SK-N-SH (cell line): ENCODE measurements at regions not wholly inside any gene's neighbourhood (a gene's known extent, or its start where the extent isn't known, plus 50 kb on each side); places are given as distances from the start of the nearest gene placed in this dataset.

Experiments
- CTCF ChIA-PET: fragments of 300-600, 350-600 bp; formaldehyde crosslinking; extraction: SDS; loops from one replicate; lab custom pipeline; 2021; lab: Yijun Ruan, JAX
- POLR2A ChIA-PET: fragments of 350-600 bp; sonication (Branson Sonifier 250); formaldehyde crosslinking; extraction: SDS; loops from one replicate; lab custom pipeline; 2020; ENCODE audit warnings: antibody characterized with exemption, inconsistent platforms; lab: Yijun Ruan, JAX
- DNase-seq: peaks from one replicate; pipeline ENCODE4 v3.0.0; 2012
- H2AFZ ChIP-seq: fragments of 200-600 bp; sonication (generic); 2 replicates; pipeline ENCODE4 v1.8.1; 2016; ENCODE audit warnings: antibody characterized with exemption, mild to moderate bottlenecking, low read depth
- H3F3A ChIP-seq: fragments of 200-600 bp; sonication (generic); replicated peaks from 2 replicates; pipeline ENCODE3; 2016; ENCODE audit warnings: antibody characterized with exemption, mild to moderate bottlenecking; ENCODE audit not compliant: insufficient read depth
- H3K27ac ChIP-seq, 2 experiments: fragments of 200-500 bp in 1 of 2; fragments of 200-600 bp in 1 of 2; sonication (Bioruptor generic) in 1 of 2; sonication (generic), shearing (Covaris generic) in 1 of 2; 2 replicates each; pipeline versions ENCODE4 v1.5.1 to v1.6.1; 2014 to 2016; ENCODE audit warnings: low read depth in 2 of 2, inconsistent platforms in 1 of 2, low read length in 1 of 2, mild to moderate bottlenecking in 1 of 2, mixed read lengths in 1 of 2
- H3K27me3 ChIP-seq: fragments of 200-600 bp; sonication (generic), shearing (Covaris generic); 2 replicates; pipeline ENCODE4 v1.6.1; 2016; ENCODE audit warnings: mixed run types; ENCODE audit not compliant: insufficient read depth
- H3K36me3 ChIP-seq, 2 experiments: fragments of 200-500 bp in 1 of 2; fragments of 200-600 bp in 1 of 2; sonication (Bioruptor generic) in 1 of 2; sonication (generic) in 1 of 2; replicated peaks in 1 of 2; 2 replicates each; pipeline versions ENCODE3 to v1.5.1; 2014 to 2016; ENCODE audit warnings: low read length in 1 of 2, mild to moderate bottlenecking in 1 of 2; ENCODE audit not compliant: insufficient read depth in 2 of 2, control insufficient read depth in 1 of 2
- H3K4me1 ChIP-seq, 2 experiments: fragments of 200-500 bp in 1 of 2; fragments of 200-600 bp in 1 of 2; sonication (Bioruptor generic) in 1 of 2; sonication (generic), shearing (Covaris generic) in 1 of 2; 2 replicates each; pipeline versions ENCODE4 v1.5.1 to v1.6.1; 2014 to 2016; ENCODE audit warnings: low read depth in 1 of 2, low read length in 1 of 2, mixed run types in 1 of 2; ENCODE audit not compliant: insufficient read depth in 2 of 2, control insufficient read depth in 1 of 2
- H3K4me2 ChIP-seq: fragments of 200-600 bp; sonication (generic), shearing (Covaris generic); 2 replicates; pipeline ENCODE4 v1.6.1; 2017; ENCODE audit warnings: mixed run types
- H3K4me3 ChIP-seq, 2 experiments: fragments of 200-500 bp in 1 of 2; fragments of 200-600 bp in 1 of 2; sonication (Bioruptor generic) in 1 of 2; sonication (generic), shearing (Covaris generic) in 1 of 2; 2 replicates each; pipeline versions ENCODE4 v1.5.1 to v1.8.1; 2014 to 2016; ENCODE audit warnings: low read depth in 2 of 2, inconsistent platforms in 1 of 2, low read length in 1 of 2, mild to moderate bottlenecking in 1 of 2, mixed read lengths in 1 of 2, moderate library complexity in 1 of 2
- H3K79me2 ChIP-seq: fragments of 200-600 bp; sonication (generic); 2 replicates; pipeline ENCODE4 v1.8.1; 2017; ENCODE audit warnings: mild to moderate bottlenecking; ENCODE audit not compliant: insufficient read depth
- H3K9ac ChIP-seq: fragments of 200-600 bp; sonication (generic); 2 replicates; pipeline ENCODE4 v1.6.1; 2017; ENCODE audit warnings: mixed run types
- H3K9me2 ChIP-seq: fragments of 200-600 bp; sonication (generic); 2 replicates; pipeline ENCODE4 v1.6.1; 2017; ENCODE audit warnings: mixed run types
- H3K9me3 ChIP-seq: fragments of 200-600 bp; sonication (generic); 2 replicates; pipeline ENCODE4 v1.6.1; 2017; ENCODE audit warnings: mixed run types, mild to moderate bottlenecking, moderate library complexity
- H4K20me1 ChIP-seq: fragments of 200-600 bp; sonication (generic); 2 replicates; pipeline ENCODE4 v1.6.1; 2017; ENCODE audit warnings: mild to moderate bottlenecking, mixed run types; ENCODE audit not compliant: insufficient read depth
- EZH2phosphoT487 ChIP-seq: fragments of 200-600 bp; sonication (generic); IDR thresholded peaks from 2 replicates; pipeline ENCODE4 v1.6.1; 2017; ENCODE audit warnings: low read depth, mixed run types, mild to moderate bottlenecking, antibody characterized with exemption, moderate library complexity, borderline replicate concordance
- FOXM1 ChIP-seq: IDR thresholded peaks from 2 replicates; pipeline ENCODE4 v1.4.0; 2012; ENCODE audit warnings: low read depth, mild to moderate bottlenecking
- GATA2 ChIP-seq: sonication (generic); formaldehyde crosslinking; IDR thresholded peaks from 2 replicates; pipeline ENCODE4 v1.5.0; 2020; ENCODE audit warnings: mild to moderate bottlenecking, missing genetic modification reagents
- MEF2A ChIP-seq: IDR thresholded peaks from 2 replicates; pipeline ENCODE4 v1.4.0; 2012; ENCODE audit warnings: low read depth, borderline replicate concordance
- NRF1 ChIP-seq: IDR thresholded peaks from 2 replicates; pipeline ENCODE4 v1.6.1; 2012; ENCODE audit warnings: low read depth, mild to moderate bottlenecking, low read length
- RCOR1 ChIP-seq: fragments of 150-350 bp; IDR thresholded peaks from 2 replicates; pipeline ENCODE4 v1.6.1; 2017; ENCODE audit warnings: antibody characterized with exemption, low read length
- SIN3A ChIP-seq: IDR thresholded peaks from 2 replicates; pipeline ENCODE4 v1.6.1; 2012; ENCODE audit warnings: low read depth, mild to moderate bottlenecking, low read length, moderate library complexity, borderline replicate concordance
- TAF1 ChIP-seq: IDR thresholded peaks from 2 replicates; pipeline ENCODE4 v1.6.1; 2012; ENCODE audit warnings: low read depth, mild to moderate bottlenecking, low read length, moderate library complexity, borderline replicate concordance
- TCF12 ChIP-seq: IDR thresholded peaks from 2 replicates; pipeline ENCODE4 v1.4.0; 2012
- TEAD4 ChIP-seq: IDR thresholded peaks from 2 replicates; pipeline ENCODE4 v1.4.0; 2012; ENCODE audit warnings: mild to moderate bottlenecking, borderline replicate concordance; ENCODE audit not compliant: insufficient read depth
- YY1 ChIP-seq: IDR thresholded peaks from 2 replicates; pipeline ENCODE4 v1.4.0; 2012; ENCODE audit warnings: low read depth, mild to moderate bottlenecking
- WGBS: methylation state at CpG from one replicate; pipeline ENCODE4 v1.1.6; 2017; ENCODE audit warnings: low lambda C conversion rate; 5-methylcytosine and 5-hydroxymethylcytosine counted together
- TF ChIP-seq, protein P1 (sequence below): IDR thresholded peaks from 2 replicates; pipeline ENCODE4; 2012
- TF ChIP-seq, protein P2 (sequence below): IDR thresholded peaks from 2 replicates; pipeline ENCODE4 v1.4.0; 2012; ENCODE audit warnings: low read depth
- TF ChIP-seq, protein P3 (sequence below): IDR thresholded peaks from 2 replicates; pipeline ENCODE4 v1.4.0; 2012; ENCODE audit warnings: low read depth, borderline replicate concordance
- TF ChIP-seq, protein P4 (sequence below): fragments of 150-350 bp; IDR thresholded peaks from 2 replicates; pipeline ENCODE4 v1.6.1; 2016; ENCODE audit warnings: mild to moderate bottlenecking, low read depth, low read length

DNA sequence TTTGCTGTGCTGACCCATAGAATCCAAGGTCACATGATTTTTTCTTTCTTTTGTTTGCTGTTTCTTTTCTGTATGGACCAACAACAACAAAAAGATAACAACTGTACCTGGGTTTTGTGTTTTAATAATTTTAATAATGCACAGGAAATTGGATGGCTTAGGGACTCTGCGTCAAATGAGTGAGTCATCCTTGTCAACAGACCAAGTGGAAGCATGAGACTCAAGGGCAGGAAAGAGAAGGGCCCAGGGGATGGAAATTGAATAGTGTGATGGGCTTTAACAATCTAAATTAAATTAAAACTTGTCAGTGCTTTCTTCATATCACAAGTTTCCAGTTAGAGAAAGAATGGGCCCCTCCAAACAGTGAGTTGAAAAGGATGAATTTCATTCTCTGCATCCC is 413.0 kb downstream of the PREX1 start (continued):
- TF ChIP-seq RCOR1 = no peak

DNA sequence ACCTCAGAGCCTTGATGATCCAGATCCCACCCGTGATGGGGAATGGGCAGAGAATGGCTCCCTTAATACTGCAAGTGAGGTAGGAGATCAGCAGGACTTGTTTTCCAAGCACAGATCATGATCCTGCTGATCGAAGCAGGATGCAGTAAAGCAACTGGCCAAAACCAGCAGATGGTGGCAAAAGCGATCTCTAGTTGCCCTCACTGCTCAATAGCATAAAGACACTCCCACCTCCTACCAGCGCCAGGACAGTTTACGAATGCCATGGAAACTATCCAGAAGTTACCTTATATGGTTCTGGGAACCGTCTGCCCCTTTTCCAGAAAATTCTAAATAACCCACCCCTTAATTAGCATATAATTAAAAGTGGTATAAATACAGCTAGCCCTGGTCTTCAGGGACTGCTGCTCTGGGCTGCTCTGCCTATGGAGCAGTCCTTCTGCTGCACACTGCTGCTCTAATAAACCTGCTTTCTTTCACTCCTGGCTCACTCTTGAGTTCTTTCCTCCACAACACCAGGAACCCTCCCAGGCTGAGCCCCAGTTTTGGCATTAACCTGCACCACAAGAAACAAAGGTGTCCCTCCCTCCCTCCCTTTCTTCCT is 415.8 kb downstream of the PREX1 start:
- 50% methylated on average over 6 of the region's 6 CpGs for WGBS
- H3K4me1 ChIP-seq = no peaks in the 10 kb centered on the region
- no peaks in the 10 kb centered on the region for H3F3A ChIP-seq
- H3K9me2 ChIP-seq = no peaks in the 10 kb centered on the region
- no peaks in the 10 kb centered on the region for H3K9me3 ChIP-seq
- H3K27ac ChIP-seq = no peak overlapping the region
- H2AFZ ChIP-seq = no peak overlapping the region
- H3K36me3 ChIP-seq = no peaks in the 10 kb centered on the region
- no peak overlapping the region for H3K4me3 ChIP-seq
- peaks cover 7% of the 10 kb centered on the region; the same call in 1 of the 2 replicates for H3K27me3 ChIP-seq
- CTCF ChIA-PET = no interaction called here
- H3K4me2 ChIP-seq = no peak overlapping the region
- no peaks in the 10 kb centered on the region for H4K20me1 ChIP-seq
- TF ChIP-seq, protein P1, sequence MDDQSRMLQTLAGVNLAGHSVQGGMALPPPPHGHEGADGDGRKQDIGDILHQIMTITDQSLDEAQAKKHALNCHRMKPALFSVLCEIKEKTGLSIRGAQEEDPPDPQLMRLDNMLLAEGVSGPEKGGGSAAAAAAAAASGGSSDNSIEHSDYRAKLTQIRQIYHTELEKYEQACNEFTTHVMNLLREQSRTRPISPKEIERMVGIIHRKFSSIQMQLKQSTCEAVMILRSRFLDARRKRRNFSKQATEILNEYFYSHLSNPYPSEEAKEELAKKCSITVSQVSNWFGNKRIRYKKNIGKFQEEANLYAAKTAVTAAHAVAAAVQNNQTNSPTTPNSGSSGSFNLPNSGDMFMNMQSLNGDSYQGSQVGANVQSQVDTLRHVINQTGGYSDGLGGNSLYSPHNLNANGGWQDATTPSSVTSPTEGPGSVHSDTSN = no peak
- TF ChIP-seq, protein P2, sequence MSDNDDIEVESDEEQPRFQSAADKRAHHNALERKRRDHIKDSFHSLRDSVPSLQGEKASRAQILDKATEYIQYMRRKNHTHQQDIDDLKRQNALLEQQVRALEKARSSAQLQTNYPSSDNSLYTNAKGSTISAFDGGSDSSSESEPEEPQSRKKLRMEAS = no peak
- TF ChIP-seq TEAD4 (no peak), GATA2 (CRISPR knock-in tag) (no peak), TCF12 (no peak), YY1 (no peak), MEF2A (no peak), EZH2phosphoT487 (no peak), NRF1 (no peak), FOXM1 (no peak), SIN3A (no peak), TAF1 (no peak)
- TF ChIP-seq, protein P3, sequence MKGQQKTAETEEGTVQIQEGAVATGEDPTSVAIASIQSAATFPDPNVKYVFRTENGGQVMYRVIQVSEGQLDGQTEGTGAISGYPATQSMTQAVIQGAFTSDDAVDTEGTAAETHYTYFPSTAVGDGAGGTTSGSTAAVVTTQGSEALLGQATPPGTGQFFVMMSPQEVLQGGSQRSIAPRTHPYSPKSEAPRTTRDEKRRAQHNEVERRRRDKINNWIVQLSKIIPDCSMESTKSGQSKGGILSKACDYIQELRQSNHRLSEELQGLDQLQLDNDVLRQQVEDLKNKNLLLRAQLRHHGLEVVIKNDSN = no peak
- TF ChIP-seq, protein P4, sequence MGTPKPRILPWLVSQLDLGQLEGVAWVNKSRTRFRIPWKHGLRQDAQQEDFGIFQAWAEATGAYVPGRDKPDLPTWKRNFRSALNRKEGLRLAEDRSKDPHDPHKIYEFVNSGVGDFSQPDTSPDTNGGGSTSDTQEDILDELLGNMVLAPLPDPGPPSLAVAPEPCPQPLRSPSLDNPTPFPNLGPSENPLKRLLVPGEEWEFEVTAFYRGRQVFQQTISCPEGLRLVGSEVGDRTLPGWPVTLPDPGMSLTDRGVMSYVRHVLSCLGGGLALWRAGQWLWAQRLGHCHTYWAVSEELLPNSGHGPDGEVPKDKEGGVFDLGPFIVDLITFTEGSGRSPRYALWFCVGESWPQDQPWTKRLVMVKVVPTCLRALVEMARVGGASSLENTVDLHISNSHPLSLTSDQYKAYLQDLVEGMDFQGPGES = no peak
- H3K79me2 ChIP-seq = no peaks in the 10 kb centered on the region
- no peak for DNase-seq
- H3K9ac ChIP-seq = no peak overlapping the region
- POLR2A ChIA-PET = no interaction called here
